ENCODE measurements at regions not wholly inside any gene's neighbourhood (a gene's known extent, or its start where the extent isn't known, plus 50 kb on each side); places are given as distances from the start of the nearest gene placed in this dataset.

DNA sequence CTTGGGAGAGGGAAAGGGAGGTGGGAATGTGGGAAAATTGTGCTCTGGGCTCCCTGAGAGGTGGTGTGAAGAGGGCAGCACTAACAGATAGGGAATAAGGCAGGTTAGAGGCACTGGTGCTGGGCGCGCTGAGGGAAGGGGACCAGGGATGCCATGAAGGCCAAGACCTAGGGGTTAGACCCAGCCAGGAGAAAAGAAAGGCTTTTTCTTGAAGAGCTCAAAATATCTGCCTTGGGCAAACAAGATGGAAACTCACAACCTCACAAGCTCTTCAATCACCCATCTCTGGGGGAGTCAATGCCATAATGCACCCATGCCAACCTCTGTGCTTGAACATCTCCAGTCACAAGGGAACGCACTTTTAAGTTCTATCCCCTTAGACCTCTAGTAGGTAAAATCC, 363.6 kb upstream of the CHD6 start:
- Histone ChIP-seq H3K4me1 (ENCODE audit: control insufficient read depth, insufficient read depth, low read length) (no peaks in the 10 kb centered on the region), H3K79me2 (ENCODE audit: control insufficient read depth, insufficient read depth, low read length) (no peaks in the 10 kb centered on the region), H3K36me3 (ENCODE audit: control insufficient read depth in 2 of 2, insufficient read depth in 2 of 2, low read length in 1 of 2) (no peaks in the 10 kb centered on the region), H2AFZ (ENCODE audit: control insufficient read depth, low read depth, low read length) (no peak overlapping the region), H3K27ac (ENCODE audit: control insufficient read depth, insufficient read depth) (no peak overlapping the region), H3K4me3 (no peak overlapping the region), H4K20me1 (ENCODE audit: control insufficient read depth, insufficient read depth) (no peaks in the 10 kb centered on the region), H3K4me2 (ENCODE audit: control insufficient read depth, insufficient read depth) (no peak overlapping the region), H3K9me3 (replicated peaks; ENCODE audit: control insufficient read depth, insufficient read depth, low read length) (no peaks in the 10 kb centered on the region), H3K27me3 (replicated peaks in 1 of 2; ENCODE audit: control insufficient read depth in 2 of 2, insufficient read depth in 2 of 2, low read length in 1 of 2) (no peaks in the 10 kb centered on the region), H3K9ac (ENCODE audit: control insufficient read depth, insufficient read depth, low read length) (no peak overlapping the region)
- no peak for DNase-seq (ENCODE audit: low read depth, low spot score)
- in situ Hi-C loops (cut with MboI) (no loop called here), intact Hi-C loops (cut with micrococcal nuclease; ENCODE audit: unreplicated experiment) (no loop called here)
- no peak for FAIRE-seq
- ChIA-PET CTCF (no interaction called here), POLR2A (no interaction called here), RAD21 (ENCODE audit: unreplicated experiment) (no interaction called here), SMC1A (ENCODE audit: uncharacterized antibody, unreplicated experiment) (no interaction called here)
- no peak for ATAC-seq
- WGBS (ENCODE audit: insufficient coverage, insufficient replicate concordance, low lambda C conversion rate, missing lambda C conversion rate) = 89% methylated on average over 3 of the region's 3 CpGs
- TF ChIP-seq NRF1 (conservative IDR thresholded peaks at IDR 0.05; ENCODE audit: low read depth, low read length) (no peak), HSF1 (IDR thresholded peaks at IDR 0.05; ENCODE audit: low read depth, low read length) (no peak), NFXL1 (IDR thresholded peaks at IDR 0.05; ENCODE audit: borderline replicate concordance) (no peak), ZNF592 (IDR thresholded peaks at IDR 0.05) (no peak), FOS (IDR thresholded peaks at IDR 0.05; ENCODE audit: borderline replicate concordance, extremely low read depth, insufficient read length) (no peak), CHD2 (IDR thresholded peaks at IDR 0.05; ENCODE audit: borderline replicate concordance, low read depth, low read length) (no peak), MEF2B (IDR thresholded peaks at IDR 0.05; ENCODE audit: partially characterized antibody, poor library complexity, severe bottlenecking) (no peak), JUND (IDR thresholded peaks at IDR 0.05; ENCODE audit: low read depth, low read length) (no peak), MTA3 (IDR thresholded peaks at IDR 0.05; ENCODE audit: borderline replicate concordance, low read length) (no peak), POLR2AphosphoS2 (IDR thresholded peaks at IDR 0.05; ENCODE audit: low read depth, low read length) (no peak), POLR2A (IDR thresholded peaks at IDR 0.05; ENCODE audit: low read depth, low read length) (no peak), BRCA1 (IDR thresholded peaks at IDR 0.05; ENCODE audit: low read depth, low read length) (no peak), ZSCAN29 (IDR thresholded peaks at IDR 0.05) (no peak), NFIC (IDR thresholded peaks at IDR 0.05; ENCODE audit: low read depth, low read length) (no peak), HCFC1 (IDR thresholded peaks at IDR 0.05; ENCODE audit: low read length) (no peak), BCL11A (IDR thresholded peaks at IDR 0.05; ENCODE audit: low read depth, low read length) (no peak), RCOR1 (conservative IDR thresholded peaks at IDR 0.05; ENCODE audit: low read depth, low read length) (no peak), NFYA (IDR thresholded peaks at IDR 0.05; ENCODE audit: borderline replicate concordance, low read depth, low read length) (no peak)
- TF ChIP-seq, protein P1, sequence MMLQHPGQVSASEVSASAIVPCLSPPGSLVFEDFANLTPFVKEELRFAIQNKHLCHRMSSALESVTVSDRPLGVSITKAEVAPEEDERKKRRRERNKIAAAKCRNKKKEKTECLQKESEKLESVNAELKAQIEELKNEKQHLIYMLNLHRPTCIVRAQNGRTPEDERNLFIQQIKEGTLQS (IDR thresholded peaks at IDR 0.05; ENCODE audit: borderline replicate concordance, extremely low read depth, low read depth, low read length) = no peak
- BruUV-seq (replicated peaks) = no TSS peak
